BLaER1 treated with 17β-estradiol and CSF1 and Interleukin-3, amounts not matched to agents 10 nM and 100 nM (cell line): ENCODE measurements at regions not wholly inside any gene's neighbourhood (a gene's known extent, or its start where the extent isn't known, plus 50 kb on each side); places are given as distances from the start of the nearest gene placed in this dataset.
A peak's percentile ranks its signal among the peaks of the same experiment; 100 is the strongest.

Experiments used
- H3K27ac ChIP-seq, 11 experiments: shearing (Covaris generic); formaldehyde crosslinking; 2 replicates each; pipeline ENCODE4 v1.8.1; 2022
- H3K27me3 ChIP-seq, 11 experiments: shearing (Covaris generic); formaldehyde crosslinking; 2 replicates each; pipeline ENCODE4 v1.8.1; 2022
- H3K36me3 ChIP-seq, 11 experiments: shearing (Covaris generic); formaldehyde crosslinking; 2 replicates each; pipeline ENCODE4 v1.8.1; 2022
- H3K4me1 ChIP-seq, 10 experiments: shearing (Covaris generic); formaldehyde crosslinking; 2 replicates each; pipeline ENCODE4 v1.8.1; 2022
- H3K4me2 ChIP-seq, 11 experiments: shearing (Covaris generic); formaldehyde crosslinking; 2 replicates each; pipeline ENCODE4 v1.8.1; 2022
- H3K4me3 ChIP-seq, 10 experiments: shearing (Covaris generic); formaldehyde crosslinking; 2 replicates each; pipeline ENCODE4 v1.8.1; 2022
- H3K9ac ChIP-seq, 11 experiments: shearing (Covaris generic); formaldehyde crosslinking; 2 replicates each; pipeline ENCODE4 v1.8.1; 2022
- H3K9me3 ChIP-seq, 11 experiments: shearing (Covaris generic); formaldehyde crosslinking; replicated peaks in 1 of 11; 2 replicates each; pipeline ENCODE4 v1.8.1; 2022
- H4K20me1 ChIP-seq, 11 experiments: shearing (Covaris generic); formaldehyde crosslinking; 2 replicates each; pipeline ENCODE4 v1.8.1; 2022
- Cebpa-rat ChIP-seq, 11 experiments: shearing (Covaris generic); IDR thresholded peaks; 2 replicates each; pipeline ENCODE4 v1.8.1; 2022

DNA sequence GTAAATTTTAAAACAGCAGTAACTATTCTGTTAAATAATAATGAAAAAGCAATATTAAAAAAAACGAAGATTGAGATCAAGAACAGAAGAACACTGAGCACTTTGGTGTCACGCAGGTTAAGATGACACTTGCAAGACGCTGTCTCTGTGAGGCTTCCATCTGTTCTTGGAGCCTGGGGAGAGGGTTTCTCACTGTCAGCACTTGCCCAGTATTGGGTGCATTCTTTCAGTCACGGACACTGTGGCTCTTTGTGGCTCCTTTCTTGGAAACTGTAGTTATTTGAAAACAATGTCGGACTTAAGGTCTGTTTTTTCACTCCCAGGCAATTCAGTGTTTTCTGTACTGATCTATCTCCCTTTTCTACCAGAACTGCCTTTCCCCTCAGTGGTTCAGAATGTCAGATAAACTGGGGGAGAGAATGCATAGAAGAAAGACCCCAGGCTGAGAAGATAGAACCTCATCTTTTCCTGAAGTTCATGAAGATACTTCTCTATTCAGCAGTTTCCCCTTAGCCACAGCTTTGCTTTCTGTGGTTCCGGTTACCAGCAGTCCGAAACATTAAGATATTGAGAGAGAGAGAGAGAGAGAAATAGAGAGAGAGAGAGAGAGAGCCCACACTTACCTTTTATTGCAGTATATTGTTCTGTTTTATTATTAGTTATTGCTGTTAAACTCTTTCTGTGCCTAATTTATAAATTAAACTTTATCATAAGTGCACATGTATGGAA, 283.3 kb downstream of the DCDC2C start:
- Histone ChIP-seq H3K4me3 (no peak overlapping the region), H3K4me2 (no peak overlapping the region)

DNA sequence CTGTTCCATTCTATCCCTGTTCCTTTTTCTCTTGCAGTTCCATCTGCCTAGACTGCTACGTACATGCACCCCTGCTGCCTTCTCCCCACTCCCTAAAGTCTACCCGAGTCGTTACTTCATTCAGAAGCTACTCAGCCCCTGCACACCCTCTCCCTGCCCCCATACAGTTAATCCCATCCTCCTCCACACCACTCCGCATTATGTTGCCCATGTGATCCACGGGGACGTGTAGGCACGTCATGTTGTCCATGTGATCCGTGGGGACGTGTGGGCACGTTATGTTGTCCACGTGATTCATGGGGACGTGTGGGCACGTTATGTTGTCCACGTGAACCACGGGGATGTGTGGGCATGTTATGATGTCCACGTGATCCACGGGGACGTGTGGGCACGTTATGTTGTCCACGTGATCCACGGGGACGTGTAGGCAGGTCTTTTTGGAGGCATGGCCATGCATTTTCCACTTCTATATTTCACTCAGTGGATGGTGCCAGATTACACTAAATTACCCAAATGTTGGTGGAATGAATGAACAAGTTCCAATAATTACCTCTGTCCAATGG, 299.5 kb downstream of the DCDC2C start:
- Histone ChIP-seq H3K9me3 (peaks cover 0 to 12% (median 0%) of the 10 kb centered on the region in 11 experiments; a peak in 5 of 22 replicates), H3K4me1 (no peaks in the 10 kb centered on the region), H4K20me1 (no peaks in the 10 kb centered on the region; a peak in 1 of 22 replicates), H3K27ac (no peak overlapping the region), H3K27me3 (no peaks in the 10 kb centered on the region; a peak in 1 of 22 replicates), H3K9ac (no peak overlapping the region), H3K4me2 (no peak overlapping the region), H3K36me3 (no peaks in the 10 kb centered on the region), H3K4me3 (no peak overlapping the region)
- no peak for TF ChIP-seq Cebpa-rat (IDR thresholded peaks at IDR 0.05)

More for the DNA sequence above, 283.3 kb downstream of the DCDC2C start:
- no peak for TF ChIP-seq Cebpa-rat (IDR thresholded peaks at IDR 0.05)
- Histone ChIP-seq H3K36me3 (peaks cover 0 to 6% (median 0%) of the 10 kb centered on the region in 11 experiments; a peak in 2 of 22 replicates), H3K27ac (no peak overlapping the region), H3K9me3 (peaks cover 25 to 31% (median 28%) of the 10 kb centered on the region in 11 experiments), H4K20me1 (no peaks in the 10 kb centered on the region), H3K27me3 (no peaks in the 10 kb centered on the region), H3K9ac (no peak overlapping the region), H3K4me1 (peaks cover 0 to 5% (median 1%) of the 10 kb centered on the region in 10 experiments; a peak in 7 of 20 replicates)

DNA sequence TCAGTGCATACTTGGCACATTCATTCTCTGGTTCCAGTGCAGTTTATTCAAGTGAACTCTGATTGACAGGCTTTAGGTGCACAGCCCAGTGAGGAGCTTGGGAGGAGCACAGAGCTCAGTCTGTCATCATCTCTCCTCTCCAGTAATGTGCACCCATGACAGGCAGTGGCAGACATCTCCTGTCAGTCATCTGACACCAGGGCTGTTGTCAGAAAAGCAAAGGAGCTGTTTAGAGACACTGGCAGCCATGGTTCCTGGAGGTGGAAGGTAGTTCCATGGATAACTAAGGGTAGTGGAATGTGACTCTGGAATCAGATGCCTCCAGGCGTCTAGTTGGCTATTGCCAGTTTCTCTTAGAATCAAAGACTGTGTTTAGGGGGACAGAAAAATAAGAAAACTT, 308.8 kb downstream of the DCDC2C start:
- no peaks in the 10 kb centered on the region for H3K4me1 ChIP-seq
- no peak overlapping the region for H3K4me3 ChIP-seq
- TF ChIP-seq Cebpa-rat (IDR thresholded peaks at IDR 0.05) = no peak
- no peak overlapping the region for H3K9ac ChIP-seq
- H3K27me3 ChIP-seq = no peaks in the 10 kb centered on the region
- no peak overlapping the region for H3K27ac ChIP-seq
- no peak overlapping the region for H3K4me2 ChIP-seq
- no peaks in the 10 kb centered on the region for H4K20me1 ChIP-seq
- no peaks in the 10 kb centered on the region for H3K36me3 ChIP-seq
- peaks cover 7 to 32% (median 22%) of the 10 kb centered on the region in 11 experiments; a peak in 21 of 22 replicates for H3K9me3 ChIP-seq

DNA sequence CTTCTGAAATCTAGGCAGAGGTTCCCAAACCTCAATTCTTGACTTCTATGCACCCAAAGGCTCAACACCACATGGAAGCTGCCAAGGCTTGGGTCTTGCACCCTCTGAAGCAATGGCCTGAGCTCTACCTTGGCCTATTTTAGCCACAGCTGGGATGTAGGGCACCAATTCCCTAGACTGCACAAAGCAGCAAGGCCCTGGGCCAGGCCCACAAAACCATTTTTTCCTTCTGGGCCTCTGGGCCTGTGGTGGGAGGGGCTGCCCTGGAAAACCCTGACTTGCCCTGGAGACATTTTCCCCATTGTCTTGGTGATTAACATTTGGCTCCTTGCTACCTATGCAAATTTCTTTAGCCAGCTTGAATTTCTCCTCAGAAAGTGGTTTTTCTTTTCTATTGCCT, 315.2 kb downstream of the DCDC2C start:
- H3K27ac ChIP-seq = no peak overlapping the region
- no peaks in the 10 kb centered on the region for H4K20me1 ChIP-seq
- peaks cover 0 to 11% (median 0%) of the 10 kb centered on the region in 10 experiments; a peak in 4 of 20 replicates for H3K4me1 ChIP-seq
- no peaks in the 10 kb centered on the region for H3K36me3 ChIP-seq
- no peak for TF ChIP-seq Cebpa-rat (IDR thresholded peaks at IDR 0.05)
- H3K9ac ChIP-seq = no peak overlapping the region
- H3K4me2 ChIP-seq = no peak overlapping the region
- no peaks in the 10 kb centered on the region for H3K27me3 ChIP-seq
- peaks cover 21 to 35% (median 27%) of the 10 kb centered on the region in 11 experiments for H3K9me3 ChIP-seq
- H3K4me3 ChIP-seq = no peak overlapping the region

DNA sequence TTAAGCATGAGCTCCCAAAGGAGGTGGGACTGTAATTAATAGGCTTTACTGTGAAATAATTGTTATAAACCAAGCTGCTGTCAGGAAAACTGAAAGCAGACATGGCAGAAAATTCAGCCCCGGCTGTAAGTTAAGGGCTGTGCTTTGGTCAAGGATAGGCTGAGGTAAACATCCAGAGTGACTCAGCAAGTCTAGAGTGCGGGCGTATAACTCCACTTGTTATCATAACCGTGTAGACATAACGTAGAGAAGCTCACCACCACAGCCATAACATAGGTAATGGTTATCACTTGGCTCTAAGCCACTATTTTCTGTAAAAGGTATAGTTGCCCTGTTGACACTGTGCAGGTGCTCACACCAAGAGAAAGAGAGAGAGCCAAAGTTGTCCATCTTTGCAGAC, 316.8 kb downstream of the DCDC2C start:
- Histone ChIP-seq H3K27me3 (no peaks in the 10 kb centered on the region), H3K4me1 (peaks cover 0 to 11% (median 0%) of the 10 kb centered on the region in 10 experiments; a peak in 4 of 20 replicates), H3K9me3 (peaks cover 21 to 35% (median 30%) of the 10 kb centered on the region in 11 experiments), H3K36me3 (no peaks in the 10 kb centered on the region), H3K27ac (no peak overlapping the region), H3K9ac (no peak overlapping the region), H4K20me1 (no peaks in the 10 kb centered on the region), H3K4me2 (peak overlapping the region in 4 of 11 experiments; percentile 0 to 31 (median 19); a peak in 3 of 22 replicates), H3K4me3 (no peak overlapping the region)
- TF ChIP-seq Cebpa-rat (IDR thresholded peaks at IDR 0.05) = no peak

DNA sequence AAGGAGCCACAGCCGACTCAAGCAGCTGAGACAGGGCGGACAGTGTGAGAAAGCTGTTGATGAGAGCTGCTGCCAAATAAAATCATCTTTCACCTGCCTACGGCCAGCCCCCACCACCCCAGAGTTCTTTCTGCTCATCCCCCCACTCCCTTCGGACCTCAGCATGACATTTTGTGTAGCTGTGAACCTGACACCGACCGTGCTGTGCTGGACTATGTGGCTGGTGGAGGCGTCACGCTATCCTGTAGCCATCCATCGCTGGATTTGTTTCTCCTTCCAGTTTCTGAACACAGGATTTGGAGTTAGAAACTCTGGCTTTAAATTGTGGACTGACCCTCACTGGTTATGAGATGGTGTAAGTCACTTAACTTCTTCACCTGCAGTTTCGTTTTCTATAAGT, 317.3 kb downstream of the DCDC2C start:
- Histone ChIP-seq H3K9ac (no peak overlapping the region), H3K4me1 (peaks cover 0 to 11% (median 0%) of the 10 kb centered on the region in 10 experiments; a peak in 4 of 20 replicates), H3K27me3 (no peaks in the 10 kb centered on the region), H4K20me1 (no peaks in the 10 kb centered on the region), H3K9me3 (peaks cover 21 to 35% (median 27%) of the 10 kb centered on the region in 11 experiments), H3K27ac (no peak overlapping the region), H3K36me3 (no peaks in the 10 kb centered on the region), H3K4me3 (no peak overlapping the region), H3K4me2 (no peak overlapping the region)
- no peak for TF ChIP-seq Cebpa-rat (IDR thresholded peaks at IDR 0.05)

DNA sequence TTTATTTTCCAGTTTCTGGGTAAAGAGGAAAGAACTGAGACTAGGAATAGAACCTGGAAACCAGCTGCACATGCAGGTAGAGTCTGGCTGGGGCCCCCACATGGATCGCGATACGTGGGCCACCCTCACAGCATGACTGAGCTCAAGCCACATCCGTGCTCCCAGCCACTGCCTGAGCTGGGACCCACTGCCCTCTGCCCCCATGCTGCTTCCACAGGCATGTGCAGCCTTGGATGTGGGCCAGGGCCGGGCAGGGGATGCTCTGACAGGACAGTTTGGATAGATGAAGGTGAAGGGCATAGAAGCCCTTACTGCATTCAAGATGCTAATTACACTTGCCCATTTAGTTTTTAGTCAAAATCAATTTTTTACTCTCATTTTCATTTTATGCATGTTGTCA, 321.2 kb downstream of the DCDC2C start:
- peaks cover 0 to 11% (median under 1%) of the 10 kb centered on the region in 11 experiments; a peak in 2 of 22 replicates for H3K9me3 ChIP-seq
- TF ChIP-seq Cebpa-rat (IDR thresholded peaks at IDR 0.05) = no peak
- H4K20me1 ChIP-seq = no peaks in the 10 kb centered on the region
- H3K27me3 ChIP-seq = no peaks in the 10 kb centered on the region
- no peak overlapping the region for H3K4me3 ChIP-seq
- H3K36me3 ChIP-seq = no peaks in the 10 kb centered on the region
- H3K9ac ChIP-seq = no peak overlapping the region
- H3K27ac ChIP-seq = no peak overlapping the region
- peaks cover 0 to 8% (median 0%) of the 10 kb centered on the region in 10 experiments; a peak in 4 of 20 replicates for H3K4me1 ChIP-seq
- no peak overlapping the region for H3K4me2 ChIP-seq

DNA sequence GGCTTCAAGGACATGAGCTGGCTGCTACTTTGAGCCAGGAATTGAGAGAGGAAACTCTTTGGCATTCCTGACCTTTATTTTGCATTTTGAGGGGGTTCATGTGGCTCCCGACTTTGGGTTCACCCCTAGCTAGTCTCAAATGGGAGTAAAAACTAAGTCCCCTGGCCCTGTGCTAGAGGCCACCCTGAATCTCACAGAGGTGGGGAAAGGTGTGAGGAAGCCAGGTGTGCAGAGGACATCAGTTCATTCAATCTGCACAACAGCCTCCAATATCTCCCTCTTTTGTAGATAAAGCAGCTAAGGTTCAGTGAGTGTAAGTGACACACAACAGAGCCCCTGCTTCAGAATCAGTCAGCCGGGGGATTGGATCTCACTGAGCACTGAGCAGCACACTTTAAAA, 325.7 kb downstream of the DCDC2C start:
- Histone ChIP-seq H3K27me3 (no peaks in the 10 kb centered on the region), H3K9me3 (peaks cover 0 to 10% (median 0%) of the 10 kb centered on the region in 11 experiments; a peak in 2 of 22 replicates), H3K36me3 (no peaks in the 10 kb centered on the region), H3K4me3 (no peak overlapping the region), H3K9ac (no peak overlapping the region), H3K4me2 (no peak overlapping the region), H3K4me1 (no peaks in the 10 kb centered on the region), H3K27ac (no peak overlapping the region), H4K20me1 (no peaks in the 10 kb centered on the region)
- TF ChIP-seq Cebpa-rat (IDR thresholded peaks at IDR 0.05) = no peak

DNA sequence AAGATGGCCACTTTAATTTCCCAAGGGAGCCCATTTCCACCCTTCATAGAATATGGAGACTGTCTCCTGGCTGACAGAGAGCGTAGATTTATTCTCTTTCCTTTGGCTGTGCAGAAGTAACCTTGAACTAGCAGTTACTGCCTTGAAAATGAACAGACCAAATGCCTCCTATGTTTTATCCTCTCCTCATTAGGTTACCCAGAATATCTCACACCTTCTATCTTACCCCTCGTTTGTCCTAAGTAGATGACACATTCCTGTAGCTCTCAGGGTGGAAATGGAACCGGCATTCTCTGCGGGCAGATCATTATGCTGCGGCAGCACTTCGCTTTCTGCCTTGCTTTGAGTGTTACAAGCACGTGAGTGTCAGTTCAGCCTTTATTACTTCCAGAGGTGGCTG, 336.5 kb downstream of the DCDC2C start:
- no peaks in the 10 kb centered on the region for H3K36me3 ChIP-seq
- TF ChIP-seq Cebpa-rat (IDR thresholded peaks at IDR 0.05) = no peak
- H3K27me3 ChIP-seq = no peaks in the 10 kb centered on the region

More for the DNA sequence above, 336.5 kb downstream of the DCDC2C start:
- Histone ChIP-seq H3K27ac (no peak overlapping the region), H3K9me3 (peaks cover 33 to 54% (median 44%) of the 10 kb centered on the region in 11 experiments), H4K20me1 (no peaks in the 10 kb centered on the region), H3K4me3 (no peak overlapping the region), H3K4me1 (peaks cover 0 to 16% (median 14%) of the 10 kb centered on the region in 10 experiments; a peak in 16 of 20 replicates), H3K9ac (no peak overlapping the region), H3K4me2 (no peak overlapping the region)
